Ishikawa (cell line): ENCODE measurements at regions not wholly inside any gene's neighbourhood (a gene's known extent, or its start where the extent isn't known, plus 50 kb on each side); places are given as distances from the start of the nearest gene placed in this dataset.

Experiments
- CEBPB ChIP-seq: IDR thresholded peaks from 2 replicates; pipeline ENCODE4 v1.6.1; 2012
- CREB1 ChIP-seq: IDR thresholded peaks from 2 replicates; pipeline ENCODE4 v1.6.1; 2012; ENCODE audit warnings: low read depth
- EGR1 ChIP-seq: IDR thresholded peaks from 2 replicates; pipeline ENCODE4 v1.6.1; 2012
- EP300 ChIP-seq: IDR thresholded peaks from 2 replicates; pipeline ENCODE4 v1.6.1; 2012; ENCODE audit warnings: borderline replicate concordance
- FOXM1 ChIP-seq: IDR thresholded peaks from 2 replicates; pipeline ENCODE4 v1.6.1; 2012; ENCODE audit warnings: low read depth, borderline replicate concordance
- NFIC ChIP-seq: IDR thresholded peaks from 2 replicates; pipeline ENCODE4 v1.6.1; 2012
- RAD21 ChIP-seq: IDR thresholded peaks from 2 replicates; pipeline ENCODE4 v1.6.1; 2012; ENCODE audit warnings: low read depth
- TAF1 ChIP-seq: IDR thresholded peaks from 2 replicates; pipeline ENCODE4 v1.6.1; 2012; ENCODE audit warnings: low read depth, mild to moderate bottlenecking
- TCF12 ChIP-seq: IDR thresholded peaks from 2 replicates; pipeline ENCODE4 v1.6.1; 2012; ENCODE audit warnings: low read depth
- TEAD4 ChIP-seq: IDR thresholded peaks from 2 replicates; pipeline ENCODE4 v1.6.1; 2012
- YY1 ChIP-seq: IDR thresholded peaks from 2 replicates; pipeline ENCODE4 v1.6.1; 2012; ENCODE audit warnings: low read depth
- ZBTB7A ChIP-seq: IDR thresholded peaks from 2 replicates; pipeline ENCODE4 v1.6.1; 2012; ENCODE audit warnings: low read depth
- TF ChIP-seq, protein P1 (sequence below): IDR thresholded peaks from 2 replicates; pipeline ENCODE4 v1.6.1; 2012
- TF ChIP-seq, protein P2 (sequence below): IDR thresholded peaks from 2 replicates; pipeline ENCODE4 v1.6.1; 2012; ENCODE audit warnings: low read depth, mild to moderate bottlenecking
- TF ChIP-seq, protein P3 (sequence below): IDR thresholded peaks from 2 replicates; pipeline ENCODE4 v1.6.1; 2012

DNA sequence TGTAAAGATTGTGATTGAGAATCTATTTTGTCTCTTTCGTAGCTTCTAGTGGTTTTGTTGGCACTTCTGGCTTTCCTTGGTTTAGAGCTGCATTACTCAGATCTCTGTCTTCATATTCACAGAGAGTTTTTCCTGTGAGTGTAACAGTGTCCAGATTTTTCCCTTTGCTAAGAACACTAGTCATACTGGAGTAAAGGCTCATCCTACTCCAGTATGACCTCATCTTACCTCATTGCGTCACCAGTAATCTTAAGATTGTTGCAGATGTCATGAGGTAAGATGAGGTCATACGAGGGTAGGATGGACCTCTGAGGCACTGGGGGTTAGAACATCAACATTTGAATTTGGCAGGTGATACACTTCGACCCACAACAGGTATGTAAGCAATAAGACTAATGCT lies 461.2 kb downstream of the FLRT2 start:
- TF ChIP-seq, protein P1, sequence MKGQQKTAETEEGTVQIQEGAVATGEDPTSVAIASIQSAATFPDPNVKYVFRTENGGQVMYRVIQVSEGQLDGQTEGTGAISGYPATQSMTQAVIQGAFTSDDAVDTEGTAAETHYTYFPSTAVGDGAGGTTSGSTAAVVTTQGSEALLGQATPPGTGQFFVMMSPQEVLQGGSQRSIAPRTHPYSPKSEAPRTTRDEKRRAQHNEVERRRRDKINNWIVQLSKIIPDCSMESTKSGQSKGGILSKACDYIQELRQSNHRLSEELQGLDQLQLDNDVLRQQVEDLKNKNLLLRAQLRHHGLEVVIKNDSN: no peak
- TF ChIP-seq TAF1 (no peak), NFIC (no peak), RAD21 (no peak), ZBTB7A (no peak), TEAD4 (no peak), FOXM1 (no peak), EP300 (no peak), CREB1 (no peak), CEBPB (no peak), TCF12 (no peak), YY1 (no peak)
- TF ChIP-seq, protein P2, sequence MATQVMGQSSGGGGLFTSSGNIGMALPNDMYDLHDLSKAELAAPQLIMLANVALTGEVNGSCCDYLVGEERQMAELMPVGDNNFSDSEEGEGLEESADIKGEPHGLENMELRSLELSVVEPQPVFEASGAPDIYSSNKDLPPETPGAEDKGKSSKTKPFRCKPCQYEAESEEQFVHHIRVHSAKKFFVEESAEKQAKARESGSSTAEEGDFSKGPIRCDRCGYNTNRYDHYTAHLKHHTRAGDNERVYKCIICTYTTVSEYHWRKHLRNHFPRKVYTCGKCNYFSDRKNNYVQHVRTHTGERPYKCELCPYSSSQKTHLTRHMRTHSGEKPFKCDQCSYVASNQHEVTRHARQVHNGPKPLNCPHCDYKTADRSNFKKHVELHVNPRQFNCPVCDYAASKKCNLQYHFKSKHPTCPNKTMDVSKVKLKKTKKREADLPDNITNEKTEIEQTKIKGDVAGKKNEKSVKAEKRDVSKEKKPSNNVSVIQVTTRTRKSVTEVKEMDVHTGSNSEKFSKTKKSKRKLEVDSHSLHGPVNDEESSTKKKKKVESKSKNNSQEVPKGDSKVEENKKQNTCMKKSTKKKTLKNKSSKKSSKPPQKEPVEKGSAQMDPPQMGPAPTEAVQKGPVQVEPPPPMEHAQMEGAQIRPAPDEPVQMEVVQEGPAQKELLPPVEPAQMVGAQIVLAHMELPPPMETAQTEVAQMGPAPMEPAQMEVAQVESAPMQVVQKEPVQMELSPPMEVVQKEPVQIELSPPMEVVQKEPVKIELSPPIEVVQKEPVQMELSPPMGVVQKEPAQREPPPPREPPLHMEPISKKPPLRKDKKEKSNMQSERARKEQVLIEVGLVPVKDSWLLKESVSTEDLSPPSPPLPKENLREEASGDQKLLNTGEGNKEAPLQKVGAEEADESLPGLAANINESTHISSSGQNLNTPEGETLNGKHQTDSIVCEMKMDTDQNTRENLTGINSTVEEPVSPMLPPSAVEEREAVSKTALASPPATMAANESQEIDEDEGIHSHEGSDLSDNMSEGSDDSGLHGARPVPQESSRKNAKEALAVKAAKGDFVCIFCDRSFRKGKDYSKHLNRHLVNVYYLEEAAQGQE: no peak
- TF ChIP-seq, protein P3, sequence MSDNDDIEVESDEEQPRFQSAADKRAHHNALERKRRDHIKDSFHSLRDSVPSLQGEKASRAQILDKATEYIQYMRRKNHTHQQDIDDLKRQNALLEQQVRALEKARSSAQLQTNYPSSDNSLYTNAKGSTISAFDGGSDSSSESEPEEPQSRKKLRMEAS: no peak

DNA sequence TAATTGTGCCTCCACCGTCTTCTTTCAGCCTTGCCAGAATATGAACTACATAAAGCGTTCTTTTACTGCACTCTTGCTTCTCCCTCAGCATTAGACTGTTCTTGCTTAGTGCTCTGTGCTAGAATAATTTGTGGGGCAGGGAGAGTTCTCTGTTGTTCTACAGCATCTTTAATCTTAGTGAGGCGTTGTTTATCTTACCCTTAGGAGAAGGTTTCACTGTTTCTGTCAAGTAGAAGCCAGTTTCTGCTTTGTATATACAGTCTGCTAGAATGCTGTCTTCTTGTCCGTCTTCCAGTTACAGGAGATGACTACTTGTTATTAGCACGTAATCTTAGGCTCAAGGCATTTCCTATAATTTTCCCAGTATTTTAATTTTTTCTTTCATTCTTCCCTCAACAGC lies 458.0 kb downstream of the FLRT2 start:
- TF ChIP-seq, protein P1: no peak
- TF ChIP-seq NFIC (no peak), RAD21 (no peak), CEBPB (no peak), EGR1 (no peak), TAF1 (no peak), YY1 (no peak), ZBTB7A (no peak), EP300 (no peak), FOXM1 (no peak), TEAD4 (no peak), CREB1 (no peak), TCF12 (no peak)
- TF ChIP-seq, protein P3: no peak
- TF ChIP-seq, protein P2: no peak

DNA sequence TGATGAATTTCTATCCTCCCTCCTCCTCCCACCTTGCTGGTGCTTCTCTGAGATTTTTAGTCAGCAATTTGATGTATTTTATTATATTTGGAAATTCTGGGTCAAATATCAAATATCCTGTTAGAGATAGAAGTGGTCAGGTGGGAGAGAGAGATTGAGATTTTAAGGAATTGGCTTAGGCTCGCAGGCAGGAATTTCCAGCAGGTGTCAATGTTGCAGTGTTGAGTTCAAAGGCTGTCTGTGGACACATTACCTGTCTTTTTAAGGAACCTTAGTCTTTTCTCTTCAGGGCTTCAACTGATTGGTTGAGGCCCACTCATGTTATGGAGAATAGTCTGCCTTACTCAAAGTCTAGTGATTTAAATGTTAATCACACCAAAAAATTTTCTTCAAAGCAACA lies 457.3 kb downstream of the FLRT2 start:
- TF ChIP-seq NFIC (no peak), YY1 (no peak), FOXM1 (no peak), CEBPB (no peak), TEAD4 (no peak), CREB1 (no peak)
- TF ChIP-seq, protein P2: no peak

DNA sequence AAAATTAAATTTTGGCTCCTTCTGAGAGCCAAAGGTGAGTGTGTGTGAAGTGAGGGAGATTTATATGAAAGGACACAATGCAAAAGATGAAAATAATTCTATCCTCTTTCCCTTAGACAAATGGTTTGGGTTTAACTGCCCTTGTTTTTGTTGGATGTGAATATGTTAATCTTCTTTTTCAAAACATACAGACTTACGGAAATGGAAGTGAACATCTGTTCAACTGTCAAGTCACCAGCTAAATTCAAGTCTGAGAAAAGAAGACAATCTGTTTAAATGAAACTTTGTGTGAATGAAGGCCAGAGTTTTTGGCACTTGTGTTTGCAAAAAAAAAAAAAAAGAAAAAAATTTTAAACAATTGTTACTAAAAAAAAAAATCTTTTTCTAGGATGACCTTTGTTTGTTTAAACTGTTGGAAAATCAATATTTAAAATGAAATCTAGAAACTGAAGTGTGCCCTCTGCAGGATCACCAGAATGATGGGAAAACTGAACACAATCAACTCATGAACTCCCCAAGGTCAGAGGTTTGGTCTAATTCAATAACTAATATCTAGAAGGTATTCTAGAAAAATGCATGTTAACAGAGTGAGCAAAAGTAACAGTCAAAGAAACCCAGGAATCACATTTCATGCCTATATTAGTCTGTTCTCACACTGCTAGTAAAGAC lies 448.8 kb downstream of the FLRT2 start:
- TF ChIP-seq FOXM1: no peak
- TF ChIP-seq EP300: no peak
- TF ChIP-seq, protein P2: no peak
- no peak for TF ChIP-seq TAF1
- TF ChIP-seq CREB1: no peak
- TF ChIP-seq, protein P1: no peak
- TF ChIP-seq CEBPB: no peak
- TF ChIP-seq NFIC: no peak
- TF ChIP-seq, protein P3: no peak
- TF ChIP-seq TEAD4: no peak
- no peak for TF ChIP-seq TCF12
- no peak for TF ChIP-seq RAD21
- no peak for TF ChIP-seq YY1
- TF ChIP-seq EGR1: no peak
- no peak for TF ChIP-seq ZBTB7A
